ENCODE measurements at regions not wholly inside any gene's neighbourhood (a gene's known extent, or its start where the extent isn't known, plus 50 kb on each side); places are given as distances from the start of the nearest gene placed in this dataset.
"Not testable (repeated sequence)": the region's sequence is repeated elsewhere in the genome, so short reads cannot be mapped to it uniquely, and the experiment has no call there.

DNA sequence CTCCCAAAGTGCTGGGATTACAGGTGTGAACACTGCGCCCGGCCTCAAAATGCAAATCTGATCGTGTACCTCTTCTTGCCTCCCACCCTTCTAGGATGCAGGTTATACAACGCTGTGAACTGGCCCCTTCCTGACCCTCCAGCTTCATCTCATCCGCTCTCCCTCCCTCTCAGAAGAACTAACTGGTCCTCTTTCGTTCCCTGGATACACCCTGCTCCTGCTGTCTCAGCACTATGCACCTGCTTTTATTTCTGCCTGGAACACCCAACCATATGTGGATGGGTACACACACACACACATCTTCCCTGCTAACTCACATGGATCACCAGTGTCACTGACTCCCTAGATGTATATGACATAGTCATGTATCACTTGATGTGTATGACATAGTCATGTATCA, 56.1 kb upstream of the VASH1 start:
- in situ Hi-C loops (cut with MboI; ENCODE audit: low sequenced_read_pairs, unreplicated experiment) = no loop called here
- TF ChIP-seq, protein P1, sequence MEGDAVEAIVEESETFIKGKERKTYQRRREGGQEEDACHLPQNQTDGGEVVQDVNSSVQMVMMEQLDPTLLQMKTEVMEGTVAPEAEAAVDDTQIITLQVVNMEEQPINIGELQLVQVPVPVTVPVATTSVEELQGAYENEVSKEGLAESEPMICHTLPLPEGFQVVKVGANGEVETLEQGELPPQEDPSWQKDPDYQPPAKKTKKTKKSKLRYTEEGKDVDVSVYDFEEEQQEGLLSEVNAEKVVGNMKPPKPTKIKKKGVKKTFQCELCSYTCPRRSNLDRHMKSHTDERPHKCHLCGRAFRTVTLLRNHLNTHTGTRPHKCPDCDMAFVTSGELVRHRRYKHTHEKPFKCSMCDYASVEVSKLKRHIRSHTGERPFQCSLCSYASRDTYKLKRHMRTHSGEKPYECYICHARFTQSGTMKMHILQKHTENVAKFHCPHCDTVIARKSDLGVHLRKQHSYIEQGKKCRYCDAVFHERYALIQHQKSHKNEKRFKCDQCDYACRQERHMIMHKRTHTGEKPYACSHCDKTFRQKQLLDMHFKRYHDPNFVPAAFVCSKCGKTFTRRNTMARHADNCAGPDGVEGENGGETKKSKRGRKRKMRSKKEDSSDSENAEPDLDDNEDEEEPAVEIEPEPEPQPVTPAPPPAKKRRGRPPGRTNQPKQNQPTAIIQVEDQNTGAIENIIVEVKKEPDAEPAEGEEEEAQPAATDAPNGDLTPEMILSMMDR (IDR thresholded peaks at IDR 0.05; ENCODE audit: borderline replicate concordance, control extremely low read depth, extremely low read depth, insufficient read depth, missing control alignments) = no peak
- DNase-seq (ENCODE audit: low spot score) = no peak

DNA sequence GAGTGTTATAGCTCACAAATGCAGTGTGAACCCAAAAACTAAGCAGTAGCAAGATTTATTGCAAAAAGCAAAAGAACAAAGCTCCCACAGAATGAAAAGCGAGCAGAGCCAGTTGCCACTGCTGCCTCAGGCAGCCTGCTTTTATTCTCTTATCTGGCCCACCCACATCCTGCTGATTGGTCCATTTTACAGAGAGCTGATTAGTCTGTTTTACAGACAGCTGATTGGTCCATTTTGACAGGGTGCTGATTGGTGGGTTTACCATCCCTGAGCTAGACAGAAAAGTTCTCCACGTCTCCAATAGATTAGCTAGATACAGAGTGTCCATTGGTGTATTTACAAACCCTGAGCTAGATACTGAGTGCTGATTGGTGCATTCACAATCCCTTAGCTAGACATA, 55.1 kb upstream of the VASH1 start:
- DNase-seq (ENCODE audit: low spot score); in situ Hi-C loops (cut with MboI; ENCODE audit: low sequenced_read_pairs, unreplicated experiment): not testable (repeated sequence)

DNA sequence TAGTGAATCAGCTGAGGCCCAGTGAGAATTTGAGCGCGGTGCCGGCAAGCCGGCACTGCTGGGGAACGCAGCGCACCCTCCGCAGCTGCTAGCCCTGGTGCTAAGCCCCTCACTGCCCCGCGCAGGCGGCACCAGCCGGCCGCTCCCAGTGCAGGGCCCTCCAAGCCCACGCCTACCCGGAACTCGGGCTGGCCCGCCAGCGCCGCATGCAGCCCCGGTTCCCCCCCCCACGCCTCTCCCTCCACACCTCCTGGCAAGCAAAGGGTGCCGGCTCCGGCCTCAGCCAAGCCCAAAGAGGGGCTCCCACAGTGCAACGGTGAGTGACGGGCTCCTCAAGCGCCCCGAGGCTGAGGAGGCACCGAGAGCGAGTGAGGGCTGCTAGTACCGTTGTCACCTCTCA, 54.5 kb upstream of the VASH1 start:
- TF ChIP-seq, protein P1 (IDR thresholded peaks at IDR 0.05; ENCODE audit: borderline replicate concordance, control extremely low read depth, extremely low read depth, insufficient read depth, missing control alignments) = no peak
- DNase-seq (ENCODE audit: low spot score) = no peak
- in situ Hi-C loops (cut with MboI; ENCODE audit: low sequenced_read_pairs, unreplicated experiment) = no loop called here

DNA sequence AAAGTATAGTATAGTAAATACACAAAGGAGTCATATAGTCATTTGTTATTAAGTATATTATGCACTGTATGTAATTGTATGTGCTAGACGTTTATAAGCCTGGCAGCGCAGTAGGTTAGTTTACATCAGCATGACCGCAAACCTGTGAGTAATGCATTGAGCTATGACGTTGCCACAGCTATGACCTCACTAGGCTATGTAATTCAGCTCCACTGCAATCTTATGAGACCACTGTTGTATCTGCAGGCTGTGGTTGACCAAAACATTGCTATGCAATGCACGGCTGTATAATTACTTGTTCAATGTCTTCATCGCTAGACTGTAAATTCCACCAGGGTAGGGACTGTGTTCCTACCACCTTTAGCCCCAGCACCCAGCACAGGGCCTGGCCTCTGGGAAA, 53.2 kb upstream of the VASH1 start:
- DNase-seq (ENCODE audit: low spot score) = no peak
- in situ Hi-C loops (cut with MboI; ENCODE audit: low sequenced_read_pairs, unreplicated experiment) = no loop called here
- TF ChIP-seq, protein P1 (IDR thresholded peaks at IDR 0.05; ENCODE audit: borderline replicate concordance, control extremely low read depth, extremely low read depth, insufficient read depth, missing control alignments) = no peak

DNA sequence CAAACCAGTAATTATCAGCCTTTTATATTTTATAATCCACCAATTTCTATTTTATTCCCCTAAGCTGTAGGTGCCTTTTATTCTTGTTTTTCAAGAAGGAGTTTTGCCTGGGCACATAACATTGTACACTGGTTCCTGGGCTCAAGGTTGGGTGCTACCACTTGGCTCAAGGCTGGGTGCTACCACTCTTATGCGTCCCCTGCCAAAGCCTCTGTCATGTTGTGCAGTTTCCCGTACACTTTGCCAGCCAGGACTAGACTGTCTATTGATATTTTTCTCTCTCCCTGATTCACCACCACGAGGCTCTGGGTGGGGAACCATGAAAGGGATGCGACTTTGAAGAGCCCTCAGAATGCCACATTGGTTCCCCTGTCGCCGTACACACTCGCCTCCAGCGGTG, 52.5 kb upstream of the VASH1 start:
- no peak for DNase-seq (ENCODE audit: low spot score)
- in situ Hi-C loops (cut with MboI; ENCODE audit: low sequenced_read_pairs, unreplicated experiment) = no loop called here
- TF ChIP-seq, protein P1 (IDR thresholded peaks at IDR 0.05; ENCODE audit: borderline replicate concordance, control extremely low read depth, extremely low read depth, insufficient read depth, missing control alignments) = no peak

DNA sequence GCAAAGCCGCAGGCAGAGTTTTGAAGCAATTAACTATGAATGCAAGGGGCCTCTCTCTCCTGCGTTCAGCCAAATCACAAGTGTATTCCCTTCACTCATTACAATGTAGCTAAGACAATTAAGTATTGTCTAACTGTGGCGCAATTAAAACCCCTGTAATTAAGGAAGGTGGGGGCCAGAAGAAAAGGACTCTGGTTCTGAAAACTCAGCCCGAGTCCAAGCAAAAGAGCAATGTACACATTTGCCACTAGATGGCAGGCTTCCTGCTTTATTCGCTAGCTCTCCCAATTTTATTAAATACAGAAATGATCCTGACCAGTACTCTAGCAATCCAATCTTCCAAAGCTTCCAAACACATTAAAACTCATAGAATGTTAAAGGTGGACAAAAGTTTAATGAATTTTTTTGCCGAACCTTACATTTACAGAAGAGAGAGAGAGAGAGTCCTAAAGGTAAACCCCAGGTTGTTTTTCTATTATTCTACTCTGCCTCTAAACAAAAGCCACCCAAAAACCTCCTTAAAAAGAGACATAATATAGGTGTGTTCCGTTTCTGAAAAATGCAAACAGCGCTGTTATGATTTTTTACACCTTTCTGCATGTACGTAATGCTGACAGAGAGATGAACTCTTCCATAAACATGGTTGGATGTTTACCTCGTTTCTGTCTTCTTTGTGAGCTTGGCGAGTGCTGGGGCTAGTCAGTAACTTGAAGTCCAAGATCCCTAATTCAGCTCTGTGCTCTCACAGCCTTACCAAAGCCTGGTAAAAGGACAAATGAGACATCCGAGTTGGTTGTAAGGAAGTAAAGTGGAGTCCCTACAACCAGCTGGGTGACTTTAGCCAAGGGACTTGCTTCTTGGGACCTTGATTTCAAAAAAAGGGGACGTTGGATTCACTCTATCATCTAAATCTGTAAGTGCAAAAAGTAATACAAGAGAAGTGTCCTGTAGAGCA, 50.9 kb upstream of the VASH1 start:
- TF ChIP-seq, protein P1 (IDR thresholded peaks at IDR 0.05; ENCODE audit: borderline replicate concordance, control extremely low read depth, extremely low read depth, insufficient read depth, missing control alignments) = peak; percentile 48
- in situ Hi-C loops (cut with MboI; ENCODE audit: low sequenced_read_pairs, unreplicated experiment) = loop anchor here (10.0 kb wide), 1 partner anchor 364 kb away; no protein-coding TSS in a partner anchor
- peak; percentile 71 for DNase-seq (ENCODE audit: low spot score)
